ENCODE measurements at regions not wholly inside any gene's neighbourhood (a gene's known extent, or its start where the extent isn't known, plus 50 kb on each side); places are given as distances from the start of the nearest gene placed in this dataset.

DNA sequence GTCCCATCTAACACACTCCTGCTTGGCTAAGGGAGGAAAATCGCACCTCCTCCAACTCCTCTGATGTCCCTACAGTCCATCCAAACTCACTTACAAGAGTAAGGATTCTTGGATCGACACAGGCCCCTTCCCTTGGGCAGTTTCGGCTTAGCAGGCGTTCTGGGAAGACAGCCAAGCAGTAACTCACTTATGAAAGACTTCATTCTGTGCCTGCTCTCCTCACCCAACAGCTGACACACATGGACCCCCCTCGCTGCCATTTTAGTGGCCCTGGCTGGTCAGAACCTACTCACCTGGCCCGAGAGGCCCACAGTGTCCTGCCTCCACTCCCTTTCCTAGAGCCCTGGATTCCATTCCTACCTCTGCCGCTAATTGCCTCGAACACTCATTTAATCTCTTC is 52.3 kb upstream of the BCL2L14 start:
- TF ChIP-seq, protein P1, sequence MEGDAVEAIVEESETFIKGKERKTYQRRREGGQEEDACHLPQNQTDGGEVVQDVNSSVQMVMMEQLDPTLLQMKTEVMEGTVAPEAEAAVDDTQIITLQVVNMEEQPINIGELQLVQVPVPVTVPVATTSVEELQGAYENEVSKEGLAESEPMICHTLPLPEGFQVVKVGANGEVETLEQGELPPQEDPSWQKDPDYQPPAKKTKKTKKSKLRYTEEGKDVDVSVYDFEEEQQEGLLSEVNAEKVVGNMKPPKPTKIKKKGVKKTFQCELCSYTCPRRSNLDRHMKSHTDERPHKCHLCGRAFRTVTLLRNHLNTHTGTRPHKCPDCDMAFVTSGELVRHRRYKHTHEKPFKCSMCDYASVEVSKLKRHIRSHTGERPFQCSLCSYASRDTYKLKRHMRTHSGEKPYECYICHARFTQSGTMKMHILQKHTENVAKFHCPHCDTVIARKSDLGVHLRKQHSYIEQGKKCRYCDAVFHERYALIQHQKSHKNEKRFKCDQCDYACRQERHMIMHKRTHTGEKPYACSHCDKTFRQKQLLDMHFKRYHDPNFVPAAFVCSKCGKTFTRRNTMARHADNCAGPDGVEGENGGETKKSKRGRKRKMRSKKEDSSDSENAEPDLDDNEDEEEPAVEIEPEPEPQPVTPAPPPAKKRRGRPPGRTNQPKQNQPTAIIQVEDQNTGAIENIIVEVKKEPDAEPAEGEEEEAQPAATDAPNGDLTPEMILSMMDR (IDR thresholded peaks at IDR 0.05; ENCODE audit: poor library complexity): no peak
- TF ChIP-seq EZH2phosphoT487 (IDR thresholded peaks at IDR 0.05; ENCODE audit: low read depth, severe bottlenecking, unreplicated experiment) (no peak), EZH2 (IDR thresholded peaks at IDR 0.05; ENCODE audit: borderline replicate concordance) (no peak)
